ENCODE measurements at regions not wholly inside any gene's neighbourhood (a gene's known extent, or its start where the extent isn't known, plus 50 kb on each side); places are given as distances from the start of the nearest gene placed in this dataset.

- TF ChIP-seq CTCF (tag by site-specific recombination; IDR thresholded peaks at IDR 0.05): no peak
- TF ChIP-seq ZNF175 (tag by site-specific recombination; IDR thresholded peaks at IDR 0.05): no peak
- no peak for TF ChIP-seq ZSCAN30 (tag by site-specific recombination; IDR thresholded peaks at IDR 0.05)
- no peak for TF ChIP-seq ZBTB44 (tag by site-specific recombination; IDR thresholded peaks at IDR 0.05)
- TF ChIP-seq PRDM10 (tag by site-specific recombination; IDR thresholded peaks at IDR 0.05): no peak
These were observed 964.3 kb upstream of the GRIA3 start for GRCh38 chrX:122219735-122220134.
